Urothelium cell line (cell line): ENCODE measurements at regions not wholly inside any gene's neighbourhood (a gene's known extent, or its start where the extent isn't known, plus 50 kb on each side); places are given as distances from the start of the nearest gene placed in this dataset.
"Not testable (repeated sequence)": the region's sequence is repeated elsewhere in the genome, so short reads cannot be mapped to it uniquely, and the experiment has no call there.

Experiments used
- DNase-seq: peaks from one replicate; pipeline ENCODE4 v3.0.0; 2011; ENCODE audit warnings: low spot score, mixed read lengths
- FAIRE-seq: peaks from 2 replicates; lab custom pipeline; 2011; peaks lifted over from hg19 to GRCh38; lab: Jason Lieb, UNC

DNA sequence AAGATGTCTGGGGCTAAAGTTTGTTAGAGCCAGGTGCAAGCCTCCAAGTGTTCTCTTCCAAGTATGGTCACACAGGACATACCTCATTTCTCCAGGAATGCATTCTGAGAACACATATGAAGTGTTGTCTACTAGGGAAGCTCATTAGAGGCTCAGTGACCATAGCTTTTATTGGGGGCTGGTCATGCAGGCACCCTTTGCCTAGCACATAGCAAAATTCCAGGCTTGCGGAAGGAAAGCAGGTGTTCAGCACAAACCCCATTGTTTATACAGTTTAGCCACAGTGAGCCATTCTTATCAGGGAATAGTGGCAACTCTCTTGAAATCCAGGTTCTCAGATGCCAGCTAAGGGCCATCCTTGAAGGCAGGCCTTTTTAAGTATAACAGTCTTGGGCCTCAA lies 112.1 kb upstream of the XIST start:
- no peak for FAIRE-seq
- DNase-seq, result no peak

- no peak for DNase-seq
- no peak for FAIRE-seq
Observed at GRCh38 chrX:73963682-73964081, 111.2 kb upstream of the XIST start.

- DNase-seq, result no peak
- no peak for FAIRE-seq
Observed at GRCh38 chrX:73962948-73963347, 110.4 kb upstream of the XIST start.

GRCh38 chrX:73961867-73962266 lies 109.4 kb upstream of the XIST start:
- FAIRE-seq, DNase-seq: not testable (repeated sequence)

GRCh38 chrX:73944563-73944908 lies 92.0 kb upstream of the XIST start:
- DNase-seq, result no peak
- FAIRE-seq, result no peak

- peak; percentile 84 for DNase-seq
- no peak for FAIRE-seq
Observed at GRCh38 chrX:73943693-73944562, 91.4 kb upstream of the XIST start.

DNA sequence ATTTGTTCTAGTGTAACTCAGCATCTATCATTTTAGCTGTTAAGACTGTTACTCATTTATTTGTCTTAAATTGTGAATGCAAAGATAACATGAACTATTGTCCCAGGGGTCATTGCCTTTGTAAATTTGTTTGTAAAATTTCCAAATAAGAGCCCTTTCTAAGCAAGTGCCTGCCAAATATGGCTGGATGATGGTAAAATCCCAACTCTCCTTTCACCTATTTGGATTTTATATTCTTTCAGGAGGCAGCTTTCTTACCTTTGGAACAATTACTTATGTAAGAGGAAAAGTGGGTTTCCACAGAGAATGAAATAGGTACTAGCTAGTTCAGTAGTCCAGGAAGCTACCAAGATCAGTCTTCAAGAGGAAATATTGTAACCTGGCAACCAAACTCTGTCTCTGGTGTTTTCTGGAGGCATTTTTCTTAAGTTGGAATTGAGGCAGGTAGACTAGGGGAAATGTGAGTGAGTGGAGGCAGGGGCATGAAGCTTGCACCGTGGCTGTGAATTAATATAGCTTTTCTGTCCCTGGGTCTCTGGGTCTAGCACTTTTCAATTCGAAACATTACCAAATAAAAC lies 88.5 kb upstream of the XIST start:
- DNase-seq (no peak), FAIRE-seq (no peak)

DNA sequence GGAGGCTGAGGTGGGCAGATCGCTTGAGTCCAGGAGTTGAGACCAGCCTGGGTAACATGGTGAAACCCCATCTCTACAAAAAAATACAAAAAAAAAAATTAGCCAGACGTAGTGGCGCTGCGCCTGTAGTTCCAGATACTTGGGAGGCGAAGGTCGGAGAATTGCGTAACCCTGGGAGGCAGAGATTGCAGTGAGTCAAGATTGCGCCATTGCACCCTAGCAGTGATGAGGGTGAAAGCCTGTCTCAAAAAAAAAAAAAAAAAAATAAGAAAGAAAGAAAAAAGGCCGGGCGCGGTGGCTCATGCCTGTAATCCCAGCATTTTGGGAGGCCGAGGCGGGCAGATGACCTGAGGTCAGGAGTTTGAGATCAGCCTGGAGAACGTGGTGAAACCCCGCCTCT lies 85.3 kb upstream of the XIST start:
- not testable (repeated sequence) for DNase-seq, FAIRE-seq

GRCh38 chrX:73932522-73932921 lies 80.0 kb upstream of the XIST start:
- FAIRE-seq (no peak), DNase-seq (no peak)

- no peak for FAIRE-seq
- DNase-seq, result no peak
Observed at GRCh38 chrX:73930300-73930699, 77.8 kb upstream of the XIST start.

GRCh38 chrX:73922856-73923455 lies 70.4 kb upstream of the XIST start:
- DNase-seq, result no peak
- no peak for FAIRE-seq

DNA sequence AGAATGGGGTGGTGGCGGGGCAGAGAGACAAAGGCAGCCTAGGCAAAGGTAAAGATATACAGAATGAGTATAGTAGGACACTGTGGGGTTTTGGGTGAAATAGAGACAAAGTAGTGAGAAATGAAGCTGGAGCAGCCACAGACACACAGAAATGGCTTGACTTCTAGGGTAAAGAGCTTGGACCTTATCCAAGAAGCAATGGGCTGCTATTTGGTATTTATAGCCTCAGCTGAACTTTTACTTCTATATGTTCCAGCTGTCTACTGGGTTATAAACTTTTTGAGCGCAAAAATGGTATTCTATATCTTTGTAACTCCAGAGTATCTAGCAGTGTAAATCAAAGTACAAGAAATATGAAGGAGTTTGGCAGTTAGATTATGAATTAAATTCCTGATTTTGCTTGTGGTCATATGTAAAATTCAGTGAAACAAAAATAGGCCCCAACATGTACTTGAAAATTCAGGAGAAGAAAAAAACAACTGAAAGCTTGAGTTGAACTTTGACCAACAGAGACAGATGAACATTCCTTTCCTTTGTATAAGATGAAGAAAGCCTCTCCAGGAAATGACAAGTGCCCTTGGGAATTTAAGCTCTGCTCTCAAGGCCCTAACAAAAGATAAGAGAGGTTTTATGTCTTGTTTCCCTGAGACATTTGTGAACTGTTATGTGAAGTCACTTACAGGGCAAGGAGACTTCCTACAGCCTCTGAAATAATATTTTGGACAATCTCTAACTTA lies 64.6 kb upstream of the XIST start:
- DNase-seq (peak; percentile 47), FAIRE-seq (no peak)

- no peak for DNase-seq
- no peak for FAIRE-seq
Observed at GRCh38 chrX:73916489-73916888, 64.0 kb upstream of the XIST start.

- DNase-seq, FAIRE-seq: not testable (repeated sequence)
Observed at GRCh38 chrX:73914792-73915191, 62.3 kb upstream of the XIST start.

DNA sequence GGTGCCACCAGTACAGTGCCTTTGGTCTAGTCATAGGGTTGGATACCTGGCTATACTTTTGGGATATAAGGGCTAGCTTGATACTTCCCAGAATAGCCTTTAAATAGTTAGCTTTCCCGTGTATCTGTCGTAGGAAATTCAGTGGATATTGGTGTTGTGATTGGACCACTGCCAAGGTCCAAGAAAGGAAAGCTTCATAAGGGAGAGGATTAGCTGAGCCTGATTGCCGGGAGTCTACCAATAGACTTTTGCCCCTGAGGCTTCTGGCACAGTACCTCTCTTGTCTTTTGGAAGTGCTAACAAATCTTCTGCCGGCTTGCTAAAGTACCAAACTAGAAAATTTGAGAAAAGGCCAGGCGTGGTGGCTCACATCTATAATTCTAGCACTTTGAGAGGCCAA lies 61.1 kb upstream of the XIST start:
- DNase-seq (no peak), FAIRE-seq (no peak)

GRCh38 chrX:73911946-73912345 lies 59.4 kb upstream of the XIST start:
- not testable (repeated sequence) for FAIRE-seq, DNase-seq

DNA sequence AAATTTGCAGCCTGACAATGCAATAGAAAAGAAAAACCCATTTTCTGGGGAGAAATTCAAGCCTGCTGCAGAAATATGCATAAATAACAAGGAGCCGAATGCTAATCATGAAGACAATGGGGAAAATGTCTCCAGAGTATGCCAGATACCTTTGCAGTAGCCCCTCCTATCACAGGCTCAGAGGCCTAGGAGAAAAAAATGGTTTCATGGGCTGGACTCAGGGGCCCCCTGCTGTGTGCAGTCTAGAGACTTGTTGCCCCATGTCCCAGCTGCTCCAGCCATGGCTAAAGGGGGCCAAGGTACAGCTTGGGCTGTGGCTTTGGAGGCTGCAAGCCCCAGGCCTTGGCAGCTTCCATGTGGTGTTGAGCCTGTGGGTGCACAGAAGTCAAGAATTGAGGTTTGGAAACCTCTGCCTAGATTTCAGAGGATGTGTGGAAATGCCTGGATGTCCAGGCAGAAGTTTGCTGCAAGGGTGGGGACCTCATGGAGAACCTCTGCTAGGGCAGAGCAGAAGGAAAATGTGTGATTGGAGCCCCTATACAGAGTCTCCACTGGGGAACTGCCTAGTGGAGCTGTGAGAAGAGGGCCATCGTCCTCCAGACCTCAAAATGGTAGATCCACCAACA lies 53.3 kb upstream of the XIST start:
- not testable (repeated sequence) for DNase-seq, FAIRE-seq

- DNase-seq (no peak), FAIRE-seq (no peak)
Observed at GRCh38 chrX:73903941-73904340, 51.4 kb upstream of the XIST start.
